GM13977 (cell line): ENCODE measurements at regions not wholly inside any gene's neighbourhood (a gene's known extent, or its start where the extent isn't known, plus 50 kb on each side); places are given as distances from the start of the nearest gene placed in this dataset.

Source experiments
- DNase-seq: peaks from one replicate; pipeline ENCODE4 v3.0.0; 2012; ENCODE audit warnings: low spot score
- in situ Hi-C: fragments of 300-500 bp; cut with MboI; formaldehyde crosslinking; loops from one replicate; pipeline ENCODE4 v1.12.0; 2022; ENCODE audit warnings: low sequenced_read_pairs, low pct_unique_long_range_greater_than_20kb, mixed read lengths, inconsistent platforms; ENCODE audit not compliant: unreplicated experiment
- TF ChIP-seq, protein P1 (sequence below): IDR thresholded peaks from 2 replicates; pipeline ENCODE4 v1.5.1; 2012; ENCODE audit warnings: mild to moderate bottlenecking, control low read depth; ENCODE audit not compliant: insufficient read depth; ENCODE audit errors: extremely low read depth, missing control alignments

DNA sequence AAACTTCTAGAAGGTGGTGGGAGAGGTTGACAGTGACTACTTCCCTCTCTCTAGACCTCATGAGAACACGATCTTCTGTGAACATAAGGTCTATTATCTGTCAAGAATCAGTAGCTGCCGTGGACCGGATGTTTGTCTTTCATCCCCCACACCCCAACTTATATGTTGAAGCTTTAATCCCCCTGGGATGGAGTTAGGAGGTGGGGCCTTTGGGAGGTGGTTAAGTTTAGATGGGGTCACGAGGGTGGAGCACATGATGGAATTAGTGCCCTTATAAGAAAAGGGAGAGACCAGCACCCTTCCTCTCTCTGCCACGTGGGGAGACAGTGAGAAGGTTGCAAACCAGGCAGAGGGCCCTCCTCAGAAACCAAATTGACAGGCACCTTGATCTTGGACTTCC, 409.1 kb downstream of the QKI start:
- TF ChIP-seq, protein P1, sequence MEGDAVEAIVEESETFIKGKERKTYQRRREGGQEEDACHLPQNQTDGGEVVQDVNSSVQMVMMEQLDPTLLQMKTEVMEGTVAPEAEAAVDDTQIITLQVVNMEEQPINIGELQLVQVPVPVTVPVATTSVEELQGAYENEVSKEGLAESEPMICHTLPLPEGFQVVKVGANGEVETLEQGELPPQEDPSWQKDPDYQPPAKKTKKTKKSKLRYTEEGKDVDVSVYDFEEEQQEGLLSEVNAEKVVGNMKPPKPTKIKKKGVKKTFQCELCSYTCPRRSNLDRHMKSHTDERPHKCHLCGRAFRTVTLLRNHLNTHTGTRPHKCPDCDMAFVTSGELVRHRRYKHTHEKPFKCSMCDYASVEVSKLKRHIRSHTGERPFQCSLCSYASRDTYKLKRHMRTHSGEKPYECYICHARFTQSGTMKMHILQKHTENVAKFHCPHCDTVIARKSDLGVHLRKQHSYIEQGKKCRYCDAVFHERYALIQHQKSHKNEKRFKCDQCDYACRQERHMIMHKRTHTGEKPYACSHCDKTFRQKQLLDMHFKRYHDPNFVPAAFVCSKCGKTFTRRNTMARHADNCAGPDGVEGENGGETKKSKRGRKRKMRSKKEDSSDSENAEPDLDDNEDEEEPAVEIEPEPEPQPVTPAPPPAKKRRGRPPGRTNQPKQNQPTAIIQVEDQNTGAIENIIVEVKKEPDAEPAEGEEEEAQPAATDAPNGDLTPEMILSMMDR: no peak
- no peak for DNase-seq
- in situ Hi-C loops: no loop called here

- TF ChIP-seq, protein P1: no peak
- in situ Hi-C loops: no loop called here
- no peak for DNase-seq
Measured at GRCh38 chr6:163820745-163821458, 406.4 kb downstream of the QKI start.

DNA sequence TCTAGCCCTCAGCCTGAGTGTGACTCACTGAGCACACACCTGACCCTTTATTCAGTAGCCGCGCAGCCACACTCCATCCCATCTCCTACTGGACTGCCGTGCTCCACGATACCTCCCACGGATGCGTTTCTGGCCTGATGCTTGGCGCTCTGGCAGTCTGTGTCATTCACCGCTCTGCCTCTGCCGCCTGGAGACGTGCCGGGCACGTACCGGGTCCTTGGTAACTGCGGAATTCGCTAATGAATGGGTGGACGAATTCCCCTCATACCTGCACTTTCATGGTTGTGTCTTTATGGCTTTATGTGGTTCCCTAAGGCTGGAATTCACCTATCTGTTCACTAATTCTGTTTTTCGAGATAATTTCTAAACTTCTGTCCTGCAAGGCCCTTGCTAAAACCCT, 405.7 kb downstream of the QKI start:
- in situ Hi-C loops: no loop called here
- TF ChIP-seq, protein P1: no peak
- DNase-seq: no peak

- DNase-seq: no peak
- in situ Hi-C loops: no loop called here
- TF ChIP-seq, protein P1: no peak
Measured at GRCh38 chr6:163818719-163819118, 404.2 kb downstream of the QKI start.

DNA sequence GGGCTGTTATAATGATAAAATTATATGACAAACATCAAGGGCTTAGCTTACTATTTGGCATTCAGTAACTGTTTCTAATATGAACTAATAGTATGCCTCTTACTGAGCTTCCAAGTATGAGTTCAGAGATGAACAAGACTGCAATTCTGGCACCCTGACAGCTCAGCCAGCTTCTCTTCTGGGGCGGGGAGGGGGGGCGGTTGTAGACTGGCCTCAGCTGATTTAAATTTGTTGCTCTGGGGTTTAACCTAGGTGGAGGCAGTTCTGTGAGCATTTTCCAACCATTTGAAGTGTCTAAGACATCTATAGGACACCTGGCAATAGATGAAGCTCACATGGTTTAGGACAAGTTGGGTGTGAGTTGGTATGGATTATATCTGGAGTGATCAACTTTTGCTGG, 401.9 kb downstream of the QKI start:
- TF ChIP-seq, protein P1: no peak
- no peak for DNase-seq
- in situ Hi-C loops: no loop called here

DNA sequence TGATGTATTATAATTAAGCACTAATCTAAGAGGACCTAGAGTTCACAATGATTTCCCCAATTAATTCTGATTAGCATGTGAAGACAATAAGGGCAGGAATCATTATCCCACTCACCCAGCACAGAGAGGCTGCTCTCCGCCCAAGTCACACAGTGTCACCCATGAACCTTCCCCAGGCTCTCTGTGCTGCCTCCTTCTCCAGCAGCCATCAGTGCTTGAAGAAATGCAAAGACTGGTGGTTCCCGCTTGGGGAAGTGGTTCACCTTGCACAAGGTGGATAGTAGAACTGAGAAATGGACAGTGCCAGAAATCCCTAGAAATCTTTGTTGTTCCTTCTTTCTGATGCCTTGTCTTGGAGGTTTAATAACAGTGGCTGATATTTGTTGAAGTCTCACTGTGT, 401.3 kb downstream of the QKI start:
- TF ChIP-seq, protein P1: no peak
- in situ Hi-C loops: no loop called here
- DNase-seq: no peak
